GM18505 (cell line): ENCODE measurements at regions not wholly inside any gene's neighbourhood (a gene's known extent, or its start where the extent isn't known, plus 50 kb on each side); places are given as distances from the start of the nearest gene placed in this dataset.

Experiments used
- ATAC-seq: cut with Tn5 transposase; IDR thresholded peaks from one replicate; pipeline ENCODE4 v1.9.1; 2021; ENCODE audit not compliant: unreplicated experiment
- POLR2A ChIP-seq: IDR thresholded peaks from 4 replicates; pipeline ENCODE4 v1.6.1; 2011; ENCODE audit warnings: borderline replicate concordance; ENCODE audit not compliant: insufficient read depth, insufficient read length; ENCODE audit errors: extremely low read depth

GRCh38 chr3:78545827-78546226, 1222.0 kb downstream of the ROBO1 start:
- ATAC-seq, result no peak
- no peak for TF ChIP-seq POLR2A
